ENCODE measurements at regions not wholly inside any gene's neighbourhood (a gene's known extent, or its start where the extent isn't known, plus 50 kb on each side); places are given as distances from the start of the nearest gene placed in this dataset.

- in situ Hi-C loops (cut with HindIII; ENCODE audit: low pct_ligation_motif_present, low sequenced_read_pairs), result no loop called here
- no peak for TF ChIP-seq CTCF (IDR thresholded peaks at IDR 0.05; ENCODE audit: low read depth, low read length, missing control alignments)
- Histone ChIP-seq H3K4me3 (ENCODE audit: low read depth, low read length) (no peak overlapping the region), H3K27me3 (replicated peaks) (no peaks in the 10 kb centered on the region), H3K27ac (no peak overlapping the region), H3K36me3 (replicated peaks) (no peaks in the 10 kb centered on the region)
- no peak for DNase-seq
Measured at GRCh38 chr1:232307296-232308017, 322.5 kb downstream of the SIPA1L2 start.

GRCh38 chr1:232306269-232306961 lies 323.5 kb downstream of the SIPA1L2 start:
- peak; percentile 50 for TF ChIP-seq CTCF (IDR thresholded peaks at IDR 0.05; ENCODE audit: low read depth, low read length, missing control alignments)
- no peak overlapping the region for H3K27ac ChIP-seq
- in situ Hi-C loops (cut with HindIII; ENCODE audit: low pct_ligation_motif_present, low sequenced_read_pairs), result no loop called here

GRCh38 chr1:232305050-232305449 lies 324.9 kb downstream of the SIPA1L2 start:
- no peak overlapping the region for H3K4me3 ChIP-seq (ENCODE audit: low read depth, low read length)
- no peak for DNase-seq
- in situ Hi-C loops (cut with HindIII; ENCODE audit: low pct_ligation_motif_present, low sequenced_read_pairs), result no loop called here
- no peak overlapping the region for H3K27ac ChIP-seq
- H3K27me3 ChIP-seq (replicated peaks), result no peaks in the 10 kb centered on the region
- H3K36me3 ChIP-seq (replicated peaks), result no peaks in the 10 kb centered on the region
- no peak for TF ChIP-seq CTCF (IDR thresholded peaks at IDR 0.05; ENCODE audit: low read depth, low read length, missing control alignments)

More at GRCh38 chr1:232306269-232306961, 323.5 kb downstream of the SIPA1L2 start:
- Histone ChIP-seq H3K36me3 (replicated peaks) (no peaks in the 10 kb centered on the region), H3K4me3 (ENCODE audit: low read depth, low read length) (no peak overlapping the region), H3K27me3 (replicated peaks) (no peaks in the 10 kb centered on the region)
- DNase-seq, result peak; percentile 5

GRCh38 chr1:232303222-232303620 lies 326.7 kb downstream of the SIPA1L2 start:
- H3K27ac ChIP-seq, result no peak overlapping the region
- no peak for DNase-seq
- H3K27me3 ChIP-seq (replicated peaks), result no peaks in the 10 kb centered on the region
- no peak for TF ChIP-seq CTCF (IDR thresholded peaks at IDR 0.05; ENCODE audit: low read depth, low read length, missing control alignments)
- in situ Hi-C loops (cut with HindIII; ENCODE audit: low pct_ligation_motif_present, low sequenced_read_pairs), result no loop called here
- no peak overlapping the region for H3K4me3 ChIP-seq (ENCODE audit: low read depth, low read length)
- no peaks in the 10 kb centered on the region for H3K36me3 ChIP-seq (replicated peaks)

- in situ Hi-C loops (cut with HindIII; ENCODE audit: low pct_ligation_motif_present, low sequenced_read_pairs), result no loop called here
Measured at GRCh38 chr1:232302376-232303221, 327.3 kb downstream of the SIPA1L2 start.

More at GRCh38 chr1:232302376-232303221, 327.3 kb downstream of the SIPA1L2 start:
- TF ChIP-seq CTCF (IDR thresholded peaks at IDR 0.05; ENCODE audit: low read depth, low read length, missing control alignments), result no peak
- DNase-seq, result no peak
- Histone ChIP-seq H3K36me3 (replicated peaks) (no peaks in the 10 kb centered on the region), H3K27me3 (replicated peaks) (no peaks in the 10 kb centered on the region), H3K27ac (no peak overlapping the region), H3K4me3 (ENCODE audit: low read depth, low read length) (no peak overlapping the region)
